NT2/D1 (cell line): ENCODE measurements at regions not wholly inside any gene's neighbourhood (a gene's known extent, or its start where the extent isn't known, plus 50 kb on each side); places are given as distances from the start of the nearest gene placed in this dataset.

Experiments
- DNase-seq: peaks from one replicate; pipeline ENCODE4 v3.0.0-alpha.2; 2011; ENCODE audit warnings: low read depth, low spot score
- H3K27me3 ChIP-seq: 2 replicates; pipeline ENCODE4 v1.6.0; 2011; ENCODE audit warnings: mild to moderate bottlenecking; ENCODE audit not compliant: insufficient read length, insufficient read depth
- H3K36me3 ChIP-seq: 2 replicates; pipeline ENCODE4 v1.6.1; 2011; ENCODE audit warnings: mild to moderate bottlenecking, low read length, mixed read lengths; ENCODE audit not compliant: insufficient read depth, insufficient read length
- H3K4me1 ChIP-seq: 2 replicates; pipeline ENCODE4 v1.5.1; 2011; ENCODE audit not compliant: insufficient read depth, insufficient read length
- H3K4me3 ChIP-seq: 2 replicates; pipeline ENCODE4 v1.5.1; 2011; ENCODE audit warnings: low read depth; ENCODE audit not compliant: insufficient read length
- H3K9ac ChIP-seq: 2 replicates; pipeline ENCODE4 v1.6.0; 2011; ENCODE audit warnings: low read depth; ENCODE audit not compliant: insufficient read length
- H3K9me3 ChIP-seq: 2 replicates; pipeline ENCODE4 v1.5.1; 2011; ENCODE audit warnings: mild to moderate bottlenecking, low read length; ENCODE audit not compliant: insufficient read depth
- SUZ12 ChIP-seq: IDR thresholded peaks from 2 replicates; pipeline ENCODE4 v1.6.1; 2011; ENCODE audit not compliant: insufficient read length, insufficient read depth; ENCODE audit errors: extremely low read depth
- YY1 ChIP-seq: IDR thresholded peaks from 2 replicates; pipeline ENCODE4 v1.6.1; 2011; ENCODE audit not compliant: insufficient read length, insufficient read depth
- ZNF274 ChIP-seq: IDR thresholded peaks from 2 replicates; pipeline ENCODE4 v1.6.1; 2011; ENCODE audit warnings: mild to moderate bottlenecking, low read depth, low read length

- no peak for DNase-seq
- no peaks in the 10 kb centered on the region for H3K9me3 ChIP-seq
- H3K4me1 ChIP-seq: no peaks in the 10 kb centered on the region
- no peaks in the 10 kb centered on the region for H3K36me3 ChIP-seq
- TF ChIP-seq ZNF274 (no peak), SUZ12 (no peak), YY1 (no peak)
- no peaks in the 10 kb centered on the region for H3K27me3 ChIP-seq
- no peak overlapping the region for H3K9ac ChIP-seq
- H3K4me3 ChIP-seq: no peak overlapping the region
These were observed 646.9 kb upstream of the ZEB2 start for GRCh38 chr2:145166731-145167302.

- Histone ChIP-seq H3K9me3 (no peaks in the 10 kb centered on the region), H3K36me3 (no peaks in the 10 kb centered on the region), H3K9ac (no peak overlapping the region), H3K27me3 (no peaks in the 10 kb centered on the region), H3K4me1 (no peaks in the 10 kb centered on the region), H3K4me3 (no peak overlapping the region)
- no peak for TF ChIP-seq SUZ12
- TF ChIP-seq ZNF274: no peak
- no peak for TF ChIP-seq YY1
- DNase-seq: no peak
These were observed 641.7 kb upstream of the ZEB2 start for GRCh38 chr2:145161656-145162055.

- H3K9me3 ChIP-seq: no peaks in the 10 kb centered on the region
- no peak overlapping the region for H3K4me3 ChIP-seq
- no peaks in the 10 kb centered on the region for H3K36me3 ChIP-seq
- DNase-seq: no peak
- no peak overlapping the region for H3K9ac ChIP-seq
- no peaks in the 10 kb centered on the region for H3K27me3 ChIP-seq
- TF ChIP-seq ZNF274: no peak
- TF ChIP-seq YY1: no peak
- no peak for TF ChIP-seq SUZ12
- no peaks in the 10 kb centered on the region for H3K4me1 ChIP-seq
These were observed 640.9 kb upstream of the ZEB2 start for GRCh38 chr2:145160855-145161254.

- Histone ChIP-seq H3K9me3 (no peaks in the 10 kb centered on the region), H3K36me3 (no peaks in the 10 kb centered on the region), H3K9ac (no peak overlapping the region), H3K4me3 (no peak overlapping the region), H3K4me1 (no peaks in the 10 kb centered on the region), H3K27me3 (no peaks in the 10 kb centered on the region)
- TF ChIP-seq ZNF274 (no peak), SUZ12 (no peak), YY1 (no peak)
- DNase-seq: no peak
These were observed 639.8 kb upstream of the ZEB2 start for GRCh38 chr2:145159676-145160075.

GRCh38 chr2:145157741-145158591 is 638.0 kb upstream of the ZEB2 start:
- no peaks in the 10 kb centered on the region for H3K9me3 ChIP-seq
- H3K36me3 ChIP-seq: no peaks in the 10 kb centered on the region
- no peak for TF ChIP-seq ZNF274
- TF ChIP-seq YY1: no peak
- TF ChIP-seq SUZ12: no peak
- H3K9ac ChIP-seq: no peak overlapping the region
- no peak for DNase-seq
- H3K4me3 ChIP-seq: no peak overlapping the region
- no peaks in the 10 kb centered on the region for H3K4me1 ChIP-seq
- no peaks in the 10 kb centered on the region for H3K27me3 ChIP-seq

- DNase-seq: no peak
- Histone ChIP-seq H3K36me3 (no peaks in the 10 kb centered on the region), H3K4me1 (no peaks in the 10 kb centered on the region), H3K4me3 (no peak overlapping the region), H3K9me3 (no peaks in the 10 kb centered on the region), H3K27me3 (no peaks in the 10 kb centered on the region), H3K9ac (no peak overlapping the region)
- TF ChIP-seq YY1 (no peak), ZNF274 (no peak)
These were observed 637.2 kb upstream of the ZEB2 start for GRCh38 chr2:145157036-145157675.

- TF ChIP-seq SUZ12 (no peak), YY1 (no peak), ZNF274 (no peak)
- Histone ChIP-seq H3K4me1 (no peaks in the 10 kb centered on the region), H3K36me3 (no peaks in the 10 kb centered on the region), H3K4me3 (no peak overlapping the region), H3K27me3 (no peaks in the 10 kb centered on the region), H3K9ac (no peak overlapping the region), H3K9me3 (no peaks in the 10 kb centered on the region)
- no peak for DNase-seq
These were observed 636.3 kb upstream of the ZEB2 start for GRCh38 chr2:145156199-145156598.
